T-cell (primary cell): ENCODE measurements at regions not wholly inside any gene's neighbourhood (a gene's known extent, or its start where the extent isn't known, plus 50 kb on each side); places are given as distances from the start of the nearest gene placed in this dataset.

Experiments
- ATAC-seq, 4 experiments: fragments of 200-7000 bp in 3 of 4; fragments of 150-1000 bp in 1 of 4; cut with Tn5 transposase; replicated peaks in 1 of 4; 1 replicate in 3 of 4; 2 replicates in 1 of 4; pipeline ENCODE4 v1.10.0; 2021; ENCODE audit warnings: moderate library complexity in 3 of 4, mild to moderate bottlenecking in 2 of 4, moderate number of reproducible peaks in 1 of 4
- CTCF ChIA-PET, 2 donors: fragments of 300-600 bp; sonication (Branson Sonifier 250); formaldehyde crosslinking; loops; one replicate each; lab custom pipeline; 2022; ENCODE audit warnings: antibody characterized with exemption in 2 of 2; lab: Charles Lee
- POLR2A ChIA-PET, 2 donors: fragments of 300-600 bp; sonication (Branson Sonifier 250); formaldehyde crosslinking; loops; one replicate each; lab custom pipeline; 2022; ENCODE audit warnings: antibody characterized with exemption in 2 of 2; lab: Charles Lee
- DNase-seq, 35 experiments: peaks; one replicate each; pipeline versions ENCODE4 v3.0.0 to v3.0.0-alpha.2; 2013 to 2023
- H3K27ac ChIP-seq: one replicate; pipeline ENCODE4 v1.5.1; 2013; ENCODE audit warnings: low read length
- H3K27me3 ChIP-seq, 2 experiments: replicated peaks in 1 of 2; 1 replicate in 1 of 2; 2 replicates in 1 of 2; pipeline versions ENCODE4 v1.6.1 to v1.7.0; 2013; ENCODE audit warnings: low read length in 1 of 2, mixed read lengths in 1 of 2; ENCODE audit not compliant: control insufficient read depth in 2 of 2, insufficient read depth in 2 of 2; ENCODE audit errors: extremely low read depth in 1 of 2
- H3K36me3 ChIP-seq, 2 donors: 1 replicate in 1 of 2; 2 replicates in 1 of 2; pipeline versions ENCODE4 v1.6.1 to v1.7.0; 2013; ENCODE audit warnings: low read length in 1 of 2; ENCODE audit not compliant: control insufficient read depth in 2 of 2, insufficient read depth in 1 of 2; ENCODE audit errors: extremely low read depth in 1 of 2
- H3K4me1 ChIP-seq, 2 experiments: 1 replicate in 1 of 2; 2 replicates in 1 of 2; pipeline versions ENCODE4 v1.6.1 to v1.7.0; 2013; ENCODE audit warnings: low read length in 2 of 2, mixed read lengths in 1 of 2; ENCODE audit not compliant: insufficient read depth in 2 of 2, control insufficient read depth in 1 of 2; ENCODE audit errors: extremely low read depth in 1 of 2
- H3K4me3 ChIP-seq, 2 donors: 1 replicate in 1 of 2; 2 replicates in 1 of 2; pipeline versions ENCODE4 v1.5.1 to v1.7.0; 2013; ENCODE audit warnings: mild to moderate bottlenecking in 2 of 2, low read length in 1 of 2, moderate library complexity in 1 of 2; ENCODE audit not compliant: control insufficient read depth in 1 of 2; ENCODE audit errors: extremely low read depth in 1 of 2
- H3K9me3 ChIP-seq: 2 replicates; pipeline ENCODE4 v1.7.0; 2013
- H3K27ac Mint-ChIP-seq, 2 donors: one replicate each; pipeline ENCODE4 v1.8.0; 2020 to 2021; ENCODE audit warnings: mild to moderate bottlenecking in 2 of 2, mixed read lengths in 2 of 2
- H3K27me3 Mint-ChIP-seq, 2 donors: one replicate each; pipeline ENCODE4 v1.8.0; 2021 to 2022; ENCODE audit warnings: mixed read lengths in 2 of 2
- H3K36me3 Mint-ChIP-seq: one replicate; pipeline ENCODE4 v1.8.0; 2021; ENCODE audit warnings: mixed read lengths
- H3K4me1 Mint-ChIP-seq, 3 donors: one replicate each; pipeline ENCODE4 v1.8.0; 2020 to 2022; ENCODE audit warnings: mixed read lengths in 3 of 3, mild to moderate bottlenecking in 1 of 3
- H3K4me3 Mint-ChIP-seq, 3 donors: one replicate each; pipeline ENCODE4 v1.8.0; 2020 to 2022; ENCODE audit warnings: mild to moderate bottlenecking in 3 of 3, mixed read lengths in 3 of 3, moderate library complexity in 3 of 3
- H3K9me3 Mint-ChIP-seq, 3 donors: one replicate each; pipeline ENCODE4 v1.8.0; 2020 to 2022; ENCODE audit warnings: mixed read lengths in 3 of 3
- WGBS: methylation state at CpG from one replicate; pipeline ENCODE4 v1.1.5; 2013; ENCODE audit warnings: missing lambda C conversion rate; ENCODE audit not compliant: insufficient coverage; 5-methylcytosine and 5-hydroxymethylcytosine counted together

DNA sequence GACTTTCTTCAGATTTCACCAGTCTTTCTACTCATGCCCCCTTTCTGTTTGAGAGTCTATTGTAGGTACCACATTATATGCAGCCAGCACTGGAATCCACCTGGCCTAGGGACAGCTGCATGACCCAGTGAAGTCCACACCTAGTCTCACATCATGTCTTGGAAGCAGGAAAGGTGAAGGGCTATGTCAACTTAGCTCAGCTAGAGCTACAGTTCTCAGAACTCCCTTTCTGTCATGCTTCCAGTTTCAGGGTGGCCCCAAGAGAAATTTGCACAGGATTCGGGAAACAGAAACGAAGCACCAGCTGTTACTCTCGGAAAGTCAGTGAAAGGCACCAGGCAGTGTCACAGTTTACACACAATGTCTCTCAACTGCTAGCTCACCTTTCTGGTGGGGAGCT, 51.6 kb upstream of the NLRP1 start:
- DNase-seq (no peak), ATAC-seq (no peak)
- H3K36me3 ChIP-seq = no peaks in the 10 kb centered on the region
- H3K27ac ChIP-seq = no peak overlapping the region
- H3K9me3 ChIP-seq = no peaks in the 10 kb centered on the region
- ChIA-PET POLR2A (no interaction called here), CTCF (no interaction called here)
- no peak overlapping the region for H3K4me3 ChIP-seq
- H3K27ac Mint-ChIP-seq = no peak overlapping the region
- H3K9me3 Mint-ChIP-seq = no peaks in the 10 kb centered on the region
- peaks cover 3 to 25% of the 10 kb centered on the region in 2 experiments for H3K27me3 ChIP-seq
- H3K4me1 ChIP-seq = no peaks in the 10 kb centered on the region
- no peaks in the 10 kb centered on the region for H3K4me1 Mint-ChIP-seq
- no peaks in the 10 kb centered on the region for H3K36me3 Mint-ChIP-seq
- no peak overlapping the region for H3K4me3 Mint-ChIP-seq
- WGBS = 83% methylated on average over 1 of the region's 3 CpGs
- peaks cover 10 to 26% of the 10 kb centered on the region in 2 donors for H3K27me3 Mint-ChIP-seq

DNA sequence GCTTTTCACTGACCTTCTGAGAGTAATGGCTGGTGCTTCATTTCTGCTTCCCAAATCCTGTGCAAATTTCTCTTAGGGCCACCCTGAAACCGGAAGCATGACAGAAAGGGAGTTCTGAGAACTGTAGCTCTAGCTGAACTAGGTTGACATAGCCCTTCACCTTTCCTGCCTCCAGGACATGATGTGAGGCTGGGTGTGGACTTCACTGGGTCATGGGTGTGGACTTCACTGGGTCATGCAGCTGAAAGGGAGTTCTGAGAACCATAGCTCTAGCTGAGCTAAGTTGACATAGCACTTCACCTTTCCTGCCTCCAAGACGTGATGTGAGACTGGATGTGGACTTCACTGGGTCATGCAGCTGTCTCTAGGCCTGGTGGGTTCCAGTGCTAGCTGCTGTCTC, 54.3 kb upstream of the NLRP1 start:
- POLR2A ChIA-PET = no interaction called here
- Mint-ChIP-seq H3K4me3 (no peak overlapping the region), H3K27ac (no peak overlapping the region), H3K4me1 (no peaks in the 10 kb centered on the region), H3K27me3 (peaks cover 6 to 26% of the 10 kb centered on the region in 2 donors), H3K36me3 (no peaks in the 10 kb centered on the region), H3K9me3 (no peaks in the 10 kb centered on the region)
- H3K27me3 ChIP-seq = peaks cover 3 to 26% of the 10 kb centered on the region in 2 experiments
- CTCF ChIA-PET = no interaction called here
- no peaks in the 10 kb centered on the region for H3K4me1 ChIP-seq
- DNase-seq (no peak), ATAC-seq (no peak)
- H3K9me3 ChIP-seq = no peaks in the 10 kb centered on the region
- 40% methylated on average over 1 of the region's 2 CpGs for WGBS
- H3K27ac ChIP-seq = no peak overlapping the region
- no peaks in the 10 kb centered on the region for H3K36me3 ChIP-seq
- no peak overlapping the region for H3K4me3 ChIP-seq

DNA sequence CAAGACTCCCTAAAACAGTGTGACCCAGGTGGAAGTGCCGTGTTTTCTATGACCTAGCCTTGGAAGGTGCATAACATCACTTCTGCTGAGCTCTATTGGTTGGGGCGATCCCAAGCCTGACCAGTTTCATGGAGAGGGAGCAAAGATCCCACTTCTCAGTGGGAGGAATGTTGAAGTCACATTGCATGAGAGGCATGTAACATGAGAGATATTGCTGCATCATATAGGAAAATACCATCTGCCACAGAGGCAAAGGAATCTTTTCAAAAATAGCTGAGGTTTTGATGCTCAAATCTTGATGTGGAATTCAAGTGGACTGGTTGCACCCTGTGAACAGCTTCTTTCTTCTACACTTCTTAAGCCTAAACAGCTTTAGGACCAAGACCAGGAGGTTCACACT, 56.4 kb upstream of the NLRP1 start:
- Mint-ChIP-seq H3K27ac (no peak overlapping the region), H3K4me1 (no peaks in the 10 kb centered on the region), H3K9me3 (no peaks in the 10 kb centered on the region), H3K4me3 (no peak overlapping the region), H3K27me3 (peaks cover 6 to 26% of the 10 kb centered on the region in 2 donors), H3K36me3 (no peaks in the 10 kb centered on the region)
- WGBS = 71% methylated on average over 2 of the region's 2 CpGs
- no peaks in the 10 kb centered on the region for H3K9me3 ChIP-seq
- CTCF ChIA-PET = no interaction called here
- H3K4me1 ChIP-seq = no peaks in the 10 kb centered on the region
- H3K36me3 ChIP-seq = no peaks in the 10 kb centered on the region
- H3K27ac ChIP-seq = no peak overlapping the region
- H3K27me3 ChIP-seq = peaks cover 3 to 27% of the 10 kb centered on the region in 2 experiments
- ATAC-seq (no peak), DNase-seq (no peak)
- no peak overlapping the region for H3K4me3 ChIP-seq
- POLR2A ChIA-PET = no interaction called here

DNA sequence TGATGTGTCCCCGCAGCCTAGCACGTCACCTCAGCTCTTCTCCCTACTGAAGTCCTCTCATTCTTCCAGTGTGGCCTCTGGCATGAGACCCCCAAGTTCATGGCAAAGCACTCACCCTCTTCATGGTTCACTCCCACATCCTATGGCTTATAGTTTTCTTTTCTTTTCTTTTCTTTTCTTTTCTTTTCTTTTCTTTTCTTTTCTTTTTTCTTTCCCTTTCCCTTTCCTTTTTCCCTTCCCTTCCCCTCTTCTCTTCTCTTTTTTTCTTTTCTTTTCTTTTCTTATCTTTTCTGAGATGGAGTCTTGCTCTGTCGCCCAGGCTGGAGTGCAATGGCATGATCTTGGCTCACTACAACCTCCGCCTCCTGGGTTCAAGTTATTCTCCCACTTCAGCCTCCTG, 58.4 kb upstream of the NLRP1 start:
- Histone ChIP-seq H3K4me3 (no peak overlapping the region), H3K27me3 (peaks cover 3 to 27% of the 10 kb centered on the region in 2 experiments), H3K4me1 (no peaks in the 10 kb centered on the region), H3K27ac (no peak overlapping the region), H3K36me3 (no peaks in the 10 kb centered on the region), H3K9me3 (no peaks in the 10 kb centered on the region)
- Mint-ChIP-seq H3K36me3 (no peaks in the 10 kb centered on the region), H3K27me3 (peaks cover 6 to 18% of the 10 kb centered on the region in 2 donors), H3K4me1 (no peaks in the 10 kb centered on the region), H3K9me3 (no peaks in the 10 kb centered on the region), H3K4me3 (no peak overlapping the region), H3K27ac (no peak overlapping the region)
- POLR2A ChIA-PET = no interaction called here
- 88% methylated on average over 2 of the region's 4 CpGs for WGBS
- CTCF ChIA-PET = no interaction called here
- DNase-seq (no peak), ATAC-seq (no peak)

DNA sequence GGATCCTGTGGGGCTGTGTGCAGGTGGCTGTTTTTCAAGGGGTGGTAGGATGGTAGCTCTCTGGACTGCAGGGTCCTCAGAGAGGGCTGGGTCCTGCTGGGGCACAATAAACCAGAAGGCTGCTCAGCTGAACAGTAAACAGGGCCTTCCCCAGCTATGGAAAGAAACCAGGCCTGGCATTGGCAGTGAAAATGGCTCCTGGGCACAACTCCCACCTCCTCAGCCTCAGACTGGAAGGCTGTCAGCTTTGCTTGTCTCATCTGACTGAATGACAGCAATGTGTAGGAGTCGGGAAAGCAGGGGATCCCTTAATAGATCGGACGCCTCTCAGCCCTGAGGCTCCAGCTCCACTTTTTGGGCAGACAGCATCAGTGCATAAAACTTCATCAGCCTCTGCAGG, 59.8 kb upstream of the NLRP1 start:
- Histone ChIP-seq H3K4me3 (no peak overlapping the region), H3K27me3 (peaks cover 3 to 27% of the 10 kb centered on the region in 2 experiments), H3K27ac (no peak overlapping the region), H3K4me1 (no peaks in the 10 kb centered on the region), H3K9me3 (no peaks in the 10 kb centered on the region), H3K36me3 (no peaks in the 10 kb centered on the region)
- Mint-ChIP-seq H3K9me3 (no peaks in the 10 kb centered on the region), H3K4me1 (no peaks in the 10 kb centered on the region), H3K27ac (no peak overlapping the region), H3K27me3 (peaks cover 6 to 13% of the 10 kb centered on the region in 2 donors), H3K4me3 (no peak overlapping the region), H3K36me3 (no peaks in the 10 kb centered on the region)
- DNase-seq = no peak
- POLR2A ChIA-PET = no interaction called here
- no peak for ATAC-seq
- 100% methylated on average over 3 of the region's 3 CpGs for WGBS
- CTCF ChIA-PET = no interaction called here

DNA sequence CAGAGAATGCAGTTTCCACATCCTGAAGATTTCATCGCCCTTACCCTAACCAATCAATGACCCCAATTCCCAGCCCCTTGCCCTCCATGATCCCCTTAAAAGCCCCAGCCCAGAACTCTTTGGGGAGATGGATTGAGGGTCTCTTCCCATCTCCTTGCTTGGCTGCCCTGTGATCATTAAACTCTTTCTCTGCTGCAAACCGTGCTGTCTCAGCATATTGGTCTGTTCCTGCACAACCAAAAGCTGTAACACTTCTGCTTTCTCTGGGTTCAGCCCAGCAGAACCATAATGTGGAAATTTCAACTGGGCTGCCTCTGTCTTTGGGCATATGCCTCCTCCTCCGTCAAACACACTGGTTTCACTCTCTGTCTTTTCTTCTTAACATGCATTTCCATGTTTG, 67.0 kb upstream of the NLRP1 start:
- H3K9me3 ChIP-seq = no peaks in the 10 kb centered on the region
- H3K4me3 ChIP-seq = no peak overlapping the region
- ChIA-PET POLR2A (no interaction called here), CTCF (interaction anchor here in 1 of 2 donors (0.7 kb wide), 1 partner anchor 54 kb away, joined by 3 read pairs; no protein-coding TSS in a partner anchor)
- H3K9me3 Mint-ChIP-seq = peaks cover 11 to 15% (median 13%) of the 10 kb centered on the region in 3 donors
- peaks cover 4% of the 10 kb centered on the region for H3K36me3 Mint-ChIP-seq
- H3K4me1 Mint-ChIP-seq = no peaks in the 10 kb centered on the region
- no peaks in the 10 kb centered on the region for H3K36me3 ChIP-seq
- 50% methylated on average over 1 of the region's 3 CpGs for WGBS
- H3K27me3 ChIP-seq = peaks cover 0 to 25% of the 10 kb centered on the region in 2 experiments
- ATAC-seq (no peak), DNase-seq (no peak)
- peaks cover 32 to 51% of the 10 kb centered on the region in 2 donors for H3K27me3 Mint-ChIP-seq
- H3K27ac ChIP-seq = no peak overlapping the region
- no peak overlapping the region for H3K4me3 Mint-ChIP-seq
- no peak overlapping the region for H3K27ac Mint-ChIP-seq
- no peaks in the 10 kb centered on the region for H3K4me1 ChIP-seq
